OCI-M2 (cell line): ENCODE measurements at regions not wholly inside any gene's neighbourhood (a gene's known extent, or its start where the extent isn't known, plus 50 kb on each side); places are given as distances from the start of the nearest gene placed in this dataset.
"Not testable (repeated sequence)": the region's sequence is repeated elsewhere in the genome, so short reads cannot be mapped to it uniquely, and the experiment has no call there.

ENCODE experiments used
- DNase-seq: peaks from one replicate; lab custom pipeline; 2025; ENCODE audit not compliant: unreplicated experiment; lab: John Stamatoyannopoulos, UW

GRCh38 chr3:80994085-80994665 lies 767.3 kb downstream of the GBE1 start:
- no peak for DNase-seq

DNA sequence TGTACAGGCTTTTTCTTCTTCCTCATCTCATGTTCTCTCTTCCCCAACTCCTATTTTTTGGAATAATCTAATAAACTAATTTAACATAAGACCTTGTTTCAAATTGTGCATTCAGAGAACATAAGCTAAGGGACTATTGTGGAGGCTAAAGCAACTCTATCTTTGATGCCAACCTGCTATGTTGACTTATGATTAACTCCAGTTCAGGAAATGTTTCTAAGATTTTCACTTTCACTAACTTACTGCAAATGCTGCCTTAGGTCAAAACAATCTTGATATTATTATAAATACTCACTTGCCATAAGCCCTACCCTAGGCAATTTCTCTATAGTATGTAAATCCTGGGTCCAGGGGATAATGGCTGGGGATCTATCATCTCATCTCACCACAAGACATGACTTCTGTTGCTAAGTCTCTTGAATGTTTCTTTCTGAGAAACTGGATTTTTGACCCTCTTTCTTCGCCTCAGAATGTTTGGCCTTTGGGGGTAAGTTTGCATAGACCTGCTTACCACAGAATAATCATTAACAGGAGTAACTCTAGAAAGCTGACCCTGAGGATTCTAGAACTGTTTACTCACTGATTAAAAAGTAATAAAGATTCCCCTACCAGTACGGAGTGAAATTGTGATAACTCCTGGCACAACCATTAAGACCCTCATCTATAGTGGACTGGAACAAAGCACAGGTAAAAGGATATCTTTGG lies 768.1 kb downstream of the GBE1 start:
- no peak for DNase-seq

- DNase-seq = no peak
These were observed 777.7 kb downstream of the GBE1 start for GRCh38 chr3:80983753-80984152.

DNA sequence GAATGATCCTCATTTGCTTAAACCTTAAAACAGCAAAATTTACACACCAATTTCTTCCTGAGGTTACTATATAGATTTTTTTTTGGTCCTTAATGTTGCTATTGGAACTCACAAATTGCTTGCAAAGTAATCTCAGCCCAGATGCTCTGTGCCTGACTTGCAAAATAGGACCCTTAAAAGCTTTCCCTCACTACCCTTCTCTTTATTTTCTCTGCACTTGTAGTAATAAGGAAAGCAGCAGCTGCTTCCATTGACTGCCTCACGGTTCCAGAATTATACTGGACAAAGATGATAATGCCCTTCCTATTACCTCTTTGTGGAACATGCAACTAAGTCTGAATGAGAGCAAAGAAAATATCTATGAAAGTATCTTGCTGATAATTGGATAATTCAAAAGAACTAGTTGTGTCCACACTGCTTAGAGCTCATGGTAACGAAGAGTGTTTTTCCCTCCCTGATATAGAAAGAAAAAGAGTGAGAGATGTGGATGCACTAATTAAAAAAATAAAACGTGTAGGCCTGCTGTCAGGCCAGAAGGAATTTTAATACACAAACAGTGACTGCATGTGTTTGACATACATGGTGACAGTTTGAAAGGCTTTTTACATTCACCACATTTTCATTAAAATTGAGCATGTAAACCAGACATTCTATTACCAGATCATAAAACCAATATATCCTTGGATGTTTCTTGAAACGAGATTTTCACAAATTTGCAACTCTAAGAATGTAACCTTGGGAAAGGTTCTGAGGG lies 783.1 kb downstream of the GBE1 start:
- no peak for DNase-seq

DNA sequence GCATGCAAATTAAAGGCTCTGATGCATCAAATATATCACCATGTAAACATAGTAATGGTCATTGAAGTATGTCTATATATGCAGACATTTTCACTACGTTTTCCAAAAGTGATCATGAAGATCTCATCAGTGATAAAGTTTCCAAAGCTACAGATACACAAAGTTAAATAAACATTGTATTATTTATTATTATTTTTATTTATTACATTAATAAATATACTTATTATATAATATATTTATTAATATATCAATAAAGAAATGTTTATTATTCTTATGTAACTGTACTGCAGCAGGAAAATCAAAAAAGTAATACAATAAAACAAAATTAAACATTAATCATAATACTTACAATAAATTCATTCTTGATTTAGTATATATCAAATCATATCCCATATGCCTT lies 791.2 kb downstream of the GBE1 start:
- no peak for DNase-seq

DNA sequence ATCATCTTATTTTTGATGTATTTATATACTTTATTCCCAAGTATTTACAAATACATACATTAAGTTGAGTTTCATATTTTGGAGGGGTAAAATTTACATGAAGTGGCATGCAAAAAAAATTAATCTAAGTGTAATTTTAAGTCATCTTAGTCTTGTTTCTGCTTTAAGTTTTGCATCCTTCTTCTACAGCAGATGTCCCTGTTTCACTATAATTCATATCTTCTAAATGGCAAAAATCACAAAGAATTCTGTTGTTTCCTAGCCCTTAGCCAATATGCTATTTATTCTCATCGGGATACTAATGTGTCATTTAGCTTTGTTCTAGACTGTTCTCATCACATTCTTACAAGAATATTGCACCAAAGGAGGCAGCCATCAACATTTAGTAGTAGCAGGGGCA lies 831.9 kb downstream of the GBE1 start:
- no peak for DNase-seq

GRCh38 chr3:80914854-80915253 lies 846.6 kb downstream of the GBE1 start:
- DNase-seq = no peak

GRCh38 chr3:80898211-80898610 lies 863.2 kb downstream of the GBE1 start:
- no peak for DNase-seq

DNA sequence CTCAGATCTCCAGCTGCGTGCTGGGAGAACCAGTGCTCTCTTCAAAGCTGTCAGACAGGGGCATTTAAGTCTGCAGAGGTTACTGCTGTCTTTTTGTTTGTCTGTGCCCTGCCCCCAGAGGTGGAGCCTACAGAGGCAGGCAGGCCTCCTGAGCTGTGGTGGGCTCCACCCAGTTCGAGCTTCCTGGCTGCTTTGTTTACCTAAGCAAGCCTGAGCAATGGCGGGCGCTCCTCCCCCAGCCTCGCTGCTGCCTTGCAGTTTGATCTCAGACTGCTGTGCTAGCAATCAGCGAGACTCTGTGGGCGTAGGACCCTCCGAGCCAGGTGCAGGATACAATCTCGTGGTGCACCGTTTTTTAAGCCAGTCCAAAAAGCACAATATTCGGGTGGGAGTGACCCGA lies 864.4 kb downstream of the GBE1 start:
- not testable (repeated sequence) for DNase-seq

DNA sequence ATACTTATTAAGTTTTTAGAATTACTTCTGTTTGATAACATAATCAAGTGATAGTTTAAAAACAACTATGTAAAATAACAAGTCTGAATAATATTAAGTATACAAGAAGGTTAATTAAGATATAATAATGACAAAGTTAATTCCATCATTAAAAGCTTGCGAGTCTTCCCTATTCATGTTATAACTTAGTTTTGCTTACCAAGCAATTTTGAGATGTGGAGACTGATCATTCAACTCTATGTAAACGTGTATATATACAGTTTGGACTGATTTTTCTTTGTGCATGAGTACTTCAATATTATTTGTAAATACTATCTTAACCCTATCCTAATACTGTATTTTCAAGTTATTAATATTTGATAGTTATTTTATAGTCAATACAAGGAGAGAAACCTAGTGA lies 870.9 kb downstream of the GBE1 start:
- DNase-seq = no peak

GRCh38 chr3:80889535-80889934 lies 871.9 kb downstream of the GBE1 start:
- DNase-seq = no peak

GRCh38 chr3:80870476-80871041 lies 890.9 kb downstream of the GBE1 start:
- no peak for DNase-seq

- DNase-seq = no peak
These were observed 906.0 kb downstream of the GBE1 start for GRCh38 chr3:80855482-80855881.

- no peak for DNase-seq
These were observed 925.0 kb downstream of the GBE1 start for GRCh38 chr3:80836395-80836794.

DNA sequence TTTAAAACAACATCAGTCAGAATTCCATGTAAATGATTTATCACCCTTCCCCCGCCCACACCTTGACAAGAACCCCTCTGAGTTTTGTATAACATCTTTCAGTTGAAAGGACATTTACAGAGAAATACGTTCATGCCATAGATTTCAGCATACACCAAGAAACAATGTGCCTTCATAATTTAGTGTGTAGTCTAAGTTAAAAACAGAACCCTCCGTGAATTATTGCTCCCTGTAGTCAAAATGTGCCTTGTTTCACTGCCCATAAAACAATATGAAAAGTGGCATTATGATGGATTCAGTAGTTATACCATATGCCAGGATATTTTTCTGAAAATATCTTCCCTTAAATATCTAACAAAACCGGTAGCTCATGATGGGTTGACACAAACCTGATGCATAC lies 953.9 kb downstream of the GBE1 start:
- no peak for DNase-seq

GRCh38 chr3:80806673-80807072 lies 954.8 kb downstream of the GBE1 start:
- no peak for DNase-seq

DNA sequence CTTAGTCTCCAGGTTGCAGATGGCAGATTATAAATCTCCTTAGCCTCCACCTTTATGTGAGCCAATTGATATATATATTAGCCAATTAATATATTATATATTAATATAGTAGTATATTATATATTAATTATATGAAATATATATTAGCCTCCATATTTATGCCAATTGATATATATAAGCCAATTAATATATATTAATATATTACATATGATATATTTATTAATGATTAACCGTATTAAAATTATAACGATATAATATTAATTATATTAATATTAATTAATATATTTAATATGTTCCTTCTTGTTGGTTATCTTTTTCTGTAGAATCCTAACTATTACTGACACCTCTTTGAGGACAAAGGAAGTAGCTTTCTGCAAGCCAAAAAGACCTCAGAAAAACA lies 972.5 kb downstream of the GBE1 start:
- DNase-seq = no peak

- DNase-seq = no peak
These were observed 975.6 kb downstream of the GBE1 start for GRCh38 chr3:80785875-80786274.

- DNase-seq = no peak
These were observed 976.0 kb downstream of the GBE1 start for GRCh38 chr3:80785475-80785874.

DNA sequence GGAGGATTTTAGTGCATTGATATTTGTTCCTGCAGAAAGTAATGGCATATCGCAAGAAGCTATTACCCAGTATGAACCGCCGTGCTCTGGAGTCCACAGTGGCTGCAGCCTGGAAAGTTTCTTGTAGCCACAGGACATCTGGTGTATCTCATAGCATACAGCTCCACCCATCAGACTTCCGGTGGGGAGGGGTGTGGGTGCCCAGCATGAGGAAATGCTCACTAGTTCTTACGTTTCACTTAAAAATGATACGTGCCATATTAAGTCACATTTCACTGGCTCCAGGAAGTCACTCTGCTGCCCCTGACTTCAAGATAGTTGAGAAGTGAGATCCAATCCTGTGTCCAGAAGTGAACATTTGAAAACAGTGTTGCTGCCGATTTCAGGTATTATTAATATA lies 990.4 kb downstream of the GBE1 start:
- no peak for DNase-seq

DNA sequence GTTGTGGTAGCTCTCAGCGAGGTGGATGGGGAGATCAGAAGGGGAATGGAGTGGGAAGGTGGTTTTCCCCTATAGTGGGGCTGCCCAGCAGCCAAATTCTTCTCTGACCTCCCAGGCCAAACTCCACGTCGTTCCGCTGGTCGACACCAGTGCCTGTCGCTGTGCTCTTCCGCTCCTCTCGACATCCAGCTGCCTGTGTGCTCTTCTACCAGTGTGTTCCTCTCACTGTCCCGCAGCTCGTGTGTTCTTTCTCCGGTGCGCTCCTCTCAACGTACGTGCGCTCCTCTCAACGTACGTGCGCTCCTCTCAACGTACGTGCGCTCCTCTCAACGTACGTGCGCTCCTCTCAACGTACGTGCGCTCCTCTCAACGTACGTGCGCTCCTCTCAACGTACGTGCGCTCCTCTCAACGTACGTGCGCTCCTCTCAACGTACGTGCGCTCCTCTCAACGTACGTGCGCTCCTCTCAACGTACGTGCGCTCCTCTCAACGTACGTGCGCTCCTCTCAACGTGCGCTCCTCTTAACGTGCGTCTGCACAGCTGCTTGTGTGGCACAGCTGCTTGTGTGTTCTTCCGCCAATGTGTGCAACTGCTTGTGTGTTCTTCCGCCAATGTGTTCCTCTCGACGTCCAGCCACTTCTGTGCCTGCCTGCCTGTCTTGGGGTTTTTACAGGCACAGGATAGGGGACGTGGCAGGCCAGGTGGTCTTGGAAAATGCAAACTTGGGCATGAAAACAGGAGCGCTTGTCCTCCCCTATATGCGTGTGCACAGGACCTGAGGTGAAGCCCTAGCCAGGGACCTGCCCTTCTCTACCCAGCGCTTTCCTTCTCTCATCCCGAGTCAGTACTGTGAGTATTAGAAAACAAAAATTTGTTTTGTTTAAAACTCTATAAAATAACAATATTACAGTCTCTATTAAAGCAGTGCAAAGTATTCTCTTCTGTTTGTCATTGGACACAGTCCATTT lies 991.1 kb downstream of the GBE1 start:
- DNase-seq = no peak
